HPDE6-E6E7 (cell line): ENCODE measurements at regions not wholly inside any gene's neighbourhood (a gene's known extent, or its start where the extent isn't known, plus 50 kb on each side); places are given as distances from the start of the nearest gene placed in this dataset.
"Not testable (repeated sequence)": the region's sequence is repeated elsewhere in the genome, so short reads cannot be mapped to it uniquely, and the experiment has no call there.

Experiments used
- DNase-seq: peaks from one replicate; pipeline ENCODE4 v3.0.0; 2011; ENCODE audit warnings: missing footprints; ENCODE audit errors: extremely low spot score

GRCh38 chr13:80173224-80173623 lies 167.7 kb downstream of the SPRY2 start:
- no peak for DNase-seq

GRCh38 chr13:80171096-80171495 lies 169.8 kb downstream of the SPRY2 start:
- no peak for DNase-seq

DNA sequence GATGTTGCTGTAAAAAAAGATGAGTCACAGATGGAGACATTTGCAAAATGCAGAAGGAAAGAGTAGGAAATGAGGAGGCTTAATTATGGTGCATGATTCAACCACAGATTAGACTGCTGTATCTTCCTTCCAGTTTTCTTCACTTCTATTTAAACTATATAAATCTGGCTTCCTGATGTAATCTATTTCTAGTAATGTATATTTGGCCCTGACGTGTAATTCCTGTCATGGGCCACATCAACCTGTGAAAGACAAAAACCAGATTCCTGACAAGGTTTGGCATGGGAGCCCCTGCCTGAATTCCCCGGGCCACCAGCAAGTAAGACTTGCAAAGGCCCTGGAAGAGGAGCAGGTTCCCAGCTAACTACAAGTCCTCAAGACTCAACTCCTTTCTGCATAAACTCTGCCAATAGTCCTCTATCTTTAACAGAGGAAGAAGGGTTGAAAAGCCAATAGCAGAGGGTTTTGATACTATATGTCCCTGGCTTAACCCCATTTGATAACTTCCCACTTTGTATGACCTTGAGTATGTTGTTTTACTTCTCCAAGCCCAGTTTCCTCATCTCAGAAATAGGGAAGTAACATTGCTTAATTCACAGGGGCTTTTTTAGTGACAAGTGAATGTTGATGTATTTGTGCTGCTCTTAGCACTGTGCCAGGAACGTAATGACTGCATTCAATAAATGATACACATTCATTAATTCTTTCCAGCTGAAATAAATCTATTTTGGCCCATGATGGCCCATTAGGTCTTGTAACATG lies 172.7 kb downstream of the SPRY2 start:
- DNase-seq, result no peak

GRCh38 chr13:80166352-80166751 lies 174.6 kb downstream of the SPRY2 start:
- no peak for DNase-seq

- DNase-seq, result no peak
Observed at GRCh38 chr13:80164462-80164861, 176.5 kb downstream of the SPRY2 start.

DNA sequence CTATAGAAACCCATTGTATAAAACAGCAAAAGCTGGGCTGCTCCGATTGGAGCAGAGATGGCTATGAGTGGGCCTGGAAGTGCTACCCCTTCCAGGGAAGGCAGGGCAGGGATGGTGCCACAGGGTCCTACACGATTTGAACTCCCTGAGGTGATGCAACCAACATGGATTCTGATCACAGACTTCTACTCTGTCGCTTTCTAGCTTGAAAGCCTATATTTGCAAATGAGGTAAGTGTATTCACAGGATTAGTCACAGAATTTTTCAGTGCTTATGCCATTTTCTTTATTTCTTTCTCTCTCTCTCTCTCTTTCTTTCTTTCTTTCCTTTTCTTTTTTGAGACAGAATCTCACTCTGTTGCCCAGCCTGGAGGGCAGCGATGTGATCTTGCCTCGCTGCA lies 179.0 kb downstream of the SPRY2 start:
- DNase-seq, result no peak

DNA sequence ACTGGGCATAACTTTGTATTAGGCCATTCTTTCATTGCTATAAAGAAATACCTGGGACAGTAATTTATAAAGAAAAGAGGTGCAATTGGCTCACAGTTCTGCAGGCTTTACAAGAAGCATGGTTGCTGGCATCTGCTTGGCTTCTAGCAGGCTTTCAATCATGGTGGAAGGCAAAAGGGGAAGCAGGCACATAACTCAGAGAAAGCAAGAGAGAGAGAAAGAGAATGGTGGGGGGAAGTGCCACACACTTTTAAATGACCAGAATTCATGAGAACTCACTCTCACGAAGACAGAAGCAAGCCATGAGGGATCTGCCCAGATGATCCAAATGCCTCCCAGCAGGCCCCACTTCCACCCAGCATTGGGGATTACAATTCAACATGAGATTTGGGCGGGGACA lies 179.7 kb downstream of the SPRY2 start:
- no peak for DNase-seq

DNA sequence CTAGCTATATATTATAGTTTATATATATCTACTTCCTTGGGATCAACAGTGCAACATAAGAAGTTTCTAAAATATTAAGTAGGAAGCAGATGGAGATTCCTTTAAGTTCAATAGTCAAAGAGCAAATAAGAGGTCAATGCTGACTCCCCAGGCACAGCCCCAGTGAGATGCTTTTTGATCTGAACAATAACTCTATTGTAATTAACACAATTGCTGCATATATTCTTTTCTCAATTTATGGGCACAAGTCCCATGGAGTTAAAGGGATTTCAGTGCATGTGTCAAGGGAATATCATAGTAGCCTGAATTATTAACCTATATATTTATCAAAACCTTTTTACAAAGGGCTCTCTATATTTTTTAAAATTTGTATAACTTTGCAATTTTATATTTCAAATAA lies 180.8 kb downstream of the SPRY2 start:
- no peak for DNase-seq

DNA sequence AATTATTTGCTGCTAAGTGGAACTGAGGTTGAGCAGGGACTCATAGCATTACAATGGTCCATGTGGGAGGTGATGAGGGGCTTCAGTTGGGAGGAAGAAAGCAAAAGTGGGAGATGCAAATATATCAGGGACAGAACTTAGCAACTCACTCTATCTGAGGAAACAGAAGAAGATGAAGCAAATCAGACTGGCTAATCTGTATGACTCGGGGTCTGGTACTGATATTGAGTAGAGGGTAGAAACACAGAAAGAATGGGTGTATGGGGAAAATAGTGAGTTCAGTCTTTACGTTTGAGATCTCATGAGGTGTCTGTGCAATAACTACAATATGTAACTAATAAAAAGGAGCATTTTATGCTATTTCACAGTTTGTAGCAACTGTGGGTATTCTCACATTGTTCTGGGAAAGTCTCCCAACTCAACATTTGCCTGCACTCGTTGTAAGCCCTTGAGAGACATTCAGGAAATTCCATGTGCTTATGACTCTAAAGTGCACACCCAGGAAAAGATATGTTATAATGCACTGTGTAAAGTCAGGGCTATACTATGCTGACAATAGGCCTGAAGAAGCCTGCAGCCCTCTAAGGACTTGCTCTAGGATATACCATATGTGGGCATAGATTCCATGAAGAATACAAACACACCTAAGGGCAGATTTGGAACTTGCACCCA lies 183.5 kb downstream of the SPRY2 start:
- DNase-seq, result no peak

- DNase-seq, result not testable (repeated sequence)
Observed at GRCh38 chr13:80152142-80152541, 188.8 kb downstream of the SPRY2 start.

DNA sequence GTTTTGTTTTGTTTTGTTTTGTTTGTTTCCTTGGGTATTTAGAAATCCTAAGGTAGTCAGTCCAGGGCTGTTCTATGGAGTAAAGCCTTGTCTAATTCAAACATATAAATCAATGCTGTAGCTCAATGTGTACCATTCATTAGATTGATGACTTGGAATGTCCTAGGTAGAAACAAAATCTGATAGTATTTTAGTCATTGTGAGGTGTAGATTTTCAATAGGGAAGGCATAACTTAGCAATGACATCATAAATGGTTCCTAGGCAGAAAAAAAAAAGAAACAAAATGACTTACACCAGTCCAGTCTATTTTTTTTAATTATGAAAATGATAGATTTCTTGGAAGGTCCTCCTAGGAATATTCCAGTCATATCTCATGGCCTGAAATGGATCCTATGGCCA lies 189.9 kb downstream of the SPRY2 start:
- DNase-seq, result no peak

DNA sequence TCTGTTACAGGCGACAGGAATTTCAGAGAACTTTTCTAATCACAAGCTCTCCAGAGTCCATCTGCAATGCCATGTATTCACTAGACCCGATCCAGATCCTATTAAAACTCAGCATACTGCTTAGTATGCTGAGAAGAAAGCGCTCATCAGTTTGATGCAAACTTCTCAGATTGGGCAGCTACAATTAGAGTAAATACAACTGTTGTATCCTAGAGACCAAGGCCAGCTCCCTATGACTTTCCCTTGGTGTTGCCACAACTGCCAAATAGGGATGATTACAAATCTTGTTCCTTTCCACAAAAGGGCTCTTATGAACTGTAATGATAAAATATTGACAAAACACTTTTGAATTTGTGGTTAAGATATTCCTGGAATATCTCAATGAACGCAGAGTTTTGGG lies 191.2 kb downstream of the SPRY2 start:
- DNase-seq, result no peak

GRCh38 chr13:80145171-80145690 lies 195.7 kb downstream of the SPRY2 start:
- DNase-seq, result no peak

- no peak for DNase-seq
Observed at GRCh38 chr13:80144493-80144892, 196.4 kb downstream of the SPRY2 start.

- no peak for DNase-seq
Observed at GRCh38 chr13:80141123-80141849, 199.6 kb downstream of the SPRY2 start.

- no peak for DNase-seq
Observed at GRCh38 chr13:80140685-80141084, 200.2 kb downstream of the SPRY2 start.

- DNase-seq, result no peak
Observed at GRCh38 chr13:80139196-80139595, 201.7 kb downstream of the SPRY2 start.

DNA sequence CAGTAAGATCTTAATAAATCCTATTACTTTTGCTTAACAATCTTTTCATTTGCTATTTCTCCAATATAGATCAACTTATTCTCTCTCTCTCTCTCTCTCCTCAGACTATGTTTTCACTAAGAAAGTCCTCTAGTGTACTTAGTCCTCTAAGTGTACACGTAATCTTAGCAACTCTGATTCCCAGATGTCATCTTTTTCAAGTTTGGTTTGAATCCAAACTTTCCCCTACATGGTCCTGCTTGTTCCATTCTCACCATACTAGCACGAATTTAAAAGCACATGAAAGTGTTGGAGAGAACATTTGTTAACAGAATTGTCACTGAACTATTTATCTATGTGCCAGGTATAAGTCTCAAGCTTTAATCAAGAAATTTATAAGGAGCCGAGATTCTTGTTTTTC lies 202.9 kb downstream of the SPRY2 start:
- DNase-seq, result no peak

- DNase-seq, result no peak
Observed at GRCh38 chr13:80134346-80134745, 206.6 kb downstream of the SPRY2 start.

DNA sequence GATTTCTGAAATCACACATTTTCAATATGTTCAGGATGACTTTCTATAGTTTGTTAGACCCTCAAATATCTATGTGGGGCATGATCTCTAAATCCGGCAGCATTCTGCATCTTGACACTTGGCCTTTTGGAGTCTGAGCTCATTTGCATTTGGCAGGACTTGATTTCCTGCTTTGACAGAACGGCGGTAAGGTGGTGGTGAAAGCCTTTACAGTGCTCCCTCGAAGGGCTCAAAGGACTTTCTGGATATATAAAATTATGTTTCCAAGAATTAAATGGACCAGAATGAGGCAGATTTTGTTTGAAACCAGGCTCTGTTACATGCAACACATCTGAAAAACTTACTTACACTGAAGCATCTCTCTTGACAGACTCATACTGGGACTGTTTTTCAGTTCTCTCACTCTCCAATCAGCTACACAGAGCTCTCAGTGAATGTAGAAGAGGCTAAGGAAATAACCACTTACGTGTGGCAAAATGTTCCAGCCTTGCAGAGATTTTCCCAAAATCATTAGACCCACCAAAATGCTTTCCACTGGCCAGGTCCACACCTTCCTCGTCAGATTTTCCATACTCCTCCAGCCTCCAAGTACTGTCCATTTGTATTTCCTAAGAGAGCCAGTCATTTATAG lies 207.2 kb downstream of the SPRY2 start:
- DNase-seq, result no peak

GRCh38 chr13:80132741-80133601 lies 208.0 kb downstream of the SPRY2 start:
- DNase-seq, result no peak
